Bronchial epithelial cell (primary cell): ENCODE measurements at regions not wholly inside any gene's neighbourhood (a gene's known extent, or its start where the extent isn't known, plus 50 kb on each side); places are given as distances from the start of the nearest gene placed in this dataset.

Source experiments
- DNase-seq: peaks from one replicate; pipeline ENCODE4 v3.0.0-alpha.2; 2010; ENCODE audit warnings: low read depth
- FAIRE-seq: peaks from 2 replicates; lab custom pipeline; 2011; peaks lifted over from hg19 to GRCh38; lab: Jason Lieb, UNC
- H3K27me3 ChIP-seq: 2 replicates; pipeline ENCODE4 v1.5.1; 2011; ENCODE audit warnings: low read length; ENCODE audit not compliant: control insufficient read depth, insufficient read depth
- H3K36me3 ChIP-seq: 2 replicates; pipeline ENCODE4 v1.5.1; 2011; ENCODE audit warnings: low read length; ENCODE audit not compliant: control insufficient read depth, insufficient read depth
- H3K4me3 ChIP-seq: 2 replicates; pipeline ENCODE4 v1.5.1; 2011; ENCODE audit warnings: mild to moderate bottlenecking, low read depth, low read length, control low read depth
- TF ChIP-seq, protein P1 (sequence below): IDR thresholded peaks from 2 replicates; pipeline ENCODE4 v1.5.1; 2011; ENCODE audit warnings: mild to moderate bottlenecking, moderate library complexity, low read length, control low read depth, inconsistent platforms; ENCODE audit not compliant: insufficient read depth, severe bottlenecking

DNA sequence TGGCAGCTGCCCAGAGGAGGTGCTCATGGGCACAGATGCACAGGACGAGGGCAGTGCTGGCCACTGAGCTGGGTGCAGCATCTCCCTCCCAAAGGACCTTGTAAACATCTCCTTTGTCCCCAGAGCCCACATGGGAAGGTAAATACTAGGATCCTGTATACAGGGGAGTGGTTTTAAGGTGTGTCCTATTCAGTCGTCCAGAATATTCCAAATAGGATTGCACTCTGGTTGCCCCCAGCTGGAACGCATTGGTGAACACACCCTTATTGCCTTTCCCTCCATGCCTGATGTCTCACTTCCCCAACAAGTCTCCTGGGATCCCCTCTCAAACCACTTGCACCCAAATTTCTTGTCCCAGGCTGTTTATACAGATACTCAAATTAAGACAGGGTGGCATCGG, 152.0 kb upstream of the PCBD1 start:
- Histone ChIP-seq H3K4me3 (no peak overlapping the region), H3K27me3 (peaks cover 6% of the 10 kb centered on the region), H3K36me3 (no peaks in the 10 kb centered on the region)
- FAIRE-seq (no peak), DNase-seq (no peak)
- TF ChIP-seq, protein P1, sequence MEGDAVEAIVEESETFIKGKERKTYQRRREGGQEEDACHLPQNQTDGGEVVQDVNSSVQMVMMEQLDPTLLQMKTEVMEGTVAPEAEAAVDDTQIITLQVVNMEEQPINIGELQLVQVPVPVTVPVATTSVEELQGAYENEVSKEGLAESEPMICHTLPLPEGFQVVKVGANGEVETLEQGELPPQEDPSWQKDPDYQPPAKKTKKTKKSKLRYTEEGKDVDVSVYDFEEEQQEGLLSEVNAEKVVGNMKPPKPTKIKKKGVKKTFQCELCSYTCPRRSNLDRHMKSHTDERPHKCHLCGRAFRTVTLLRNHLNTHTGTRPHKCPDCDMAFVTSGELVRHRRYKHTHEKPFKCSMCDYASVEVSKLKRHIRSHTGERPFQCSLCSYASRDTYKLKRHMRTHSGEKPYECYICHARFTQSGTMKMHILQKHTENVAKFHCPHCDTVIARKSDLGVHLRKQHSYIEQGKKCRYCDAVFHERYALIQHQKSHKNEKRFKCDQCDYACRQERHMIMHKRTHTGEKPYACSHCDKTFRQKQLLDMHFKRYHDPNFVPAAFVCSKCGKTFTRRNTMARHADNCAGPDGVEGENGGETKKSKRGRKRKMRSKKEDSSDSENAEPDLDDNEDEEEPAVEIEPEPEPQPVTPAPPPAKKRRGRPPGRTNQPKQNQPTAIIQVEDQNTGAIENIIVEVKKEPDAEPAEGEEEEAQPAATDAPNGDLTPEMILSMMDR, result no peak

DNA sequence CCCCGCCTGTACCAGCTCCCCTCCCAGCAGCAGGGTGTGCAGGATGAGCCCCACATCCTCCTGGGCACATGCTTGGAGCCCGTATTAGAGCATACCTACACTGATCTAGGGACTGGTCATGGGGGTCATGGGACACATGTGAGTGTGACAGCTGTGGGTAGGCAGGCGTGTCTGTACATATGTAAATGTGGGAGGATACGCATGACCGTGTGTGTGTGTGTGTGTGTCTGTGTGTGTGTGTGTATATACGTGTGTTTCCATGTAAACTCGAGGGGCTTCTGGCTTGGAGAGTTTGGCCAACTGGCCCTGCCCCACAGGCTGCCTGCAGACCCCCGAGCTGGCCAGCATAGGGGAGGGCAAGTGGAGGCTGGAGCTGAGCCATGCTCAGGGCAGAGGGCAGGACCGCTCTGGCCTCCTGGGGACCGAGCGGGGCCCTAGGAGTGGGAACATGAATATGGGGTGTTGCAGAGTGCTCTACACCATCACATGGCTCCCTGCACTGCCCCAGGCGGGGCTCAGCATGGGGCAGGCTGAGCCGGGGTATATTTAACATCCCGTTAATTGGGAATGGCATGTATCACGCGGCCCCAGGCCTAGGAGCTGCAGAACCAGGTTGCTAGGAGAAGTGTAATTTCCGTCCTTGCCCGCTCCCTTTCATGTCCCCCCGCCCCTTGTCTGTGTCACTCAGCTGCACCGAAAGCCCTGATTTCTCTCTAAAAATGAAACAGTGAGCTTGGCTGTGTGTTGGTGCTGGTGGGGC, 152.7 kb upstream of the PCBD1 start:
- no peak for DNase-seq
- Histone ChIP-seq H3K27me3 (peaks cover 6% of the 10 kb centered on the region), H3K36me3 (no peaks in the 10 kb centered on the region), H3K4me3 (no peak overlapping the region)
- TF ChIP-seq, protein P1, result no peak
- FAIRE-seq, result no peak

GRCh38 chr10:71042216-71042615, 153.9 kb upstream of the PCBD1 start:
- no peak for FAIRE-seq
- peaks cover 6% of the 10 kb centered on the region for H3K27me3 ChIP-seq

DNA sequence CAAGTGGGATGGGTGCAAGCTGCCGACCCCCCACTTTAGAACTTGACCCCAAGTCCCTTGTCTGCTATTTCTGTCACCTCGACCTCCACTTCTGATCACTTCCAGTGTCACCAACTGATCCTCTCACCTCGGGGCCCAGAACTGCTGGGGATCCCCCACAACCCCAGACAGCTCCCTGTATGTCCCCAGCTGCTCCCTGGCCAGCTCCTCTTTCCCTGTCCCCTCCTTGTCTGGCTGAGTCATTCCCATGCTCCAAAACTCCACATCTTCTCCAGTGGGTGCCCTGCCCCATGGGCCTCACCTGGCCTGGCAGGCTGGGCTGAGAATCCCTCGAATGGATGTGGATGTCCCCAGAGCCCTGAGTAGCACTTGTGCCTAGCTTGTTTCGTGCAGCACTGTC, 154.3 kb upstream of the PCBD1 start:
- no peak for DNase-seq
- Histone ChIP-seq H3K27me3 (peaks cover 6% of the 10 kb centered on the region), H3K36me3 (no peaks in the 10 kb centered on the region), H3K4me3 (no peak overlapping the region)
- no peak for FAIRE-seq
- TF ChIP-seq, protein P1, result no peak

More at GRCh38 chr10:71042216-71042615, 153.9 kb upstream of the PCBD1 start:
- Histone ChIP-seq H3K4me3 (no peak overlapping the region), H3K36me3 (no peaks in the 10 kb centered on the region)
- TF ChIP-seq, protein P1, result no peak
- DNase-seq, result no peak

GRCh38 chr10:71043858-71044257, 155.5 kb upstream of the PCBD1 start:
- DNase-seq (no peak), FAIRE-seq (no peak)
- no peak overlapping the region for H3K4me3 ChIP-seq
- H3K36me3 ChIP-seq, result no peaks in the 10 kb centered on the region
- peaks cover 6% of the 10 kb centered on the region for H3K27me3 ChIP-seq
- TF ChIP-seq, protein P1, result no peak

DNA sequence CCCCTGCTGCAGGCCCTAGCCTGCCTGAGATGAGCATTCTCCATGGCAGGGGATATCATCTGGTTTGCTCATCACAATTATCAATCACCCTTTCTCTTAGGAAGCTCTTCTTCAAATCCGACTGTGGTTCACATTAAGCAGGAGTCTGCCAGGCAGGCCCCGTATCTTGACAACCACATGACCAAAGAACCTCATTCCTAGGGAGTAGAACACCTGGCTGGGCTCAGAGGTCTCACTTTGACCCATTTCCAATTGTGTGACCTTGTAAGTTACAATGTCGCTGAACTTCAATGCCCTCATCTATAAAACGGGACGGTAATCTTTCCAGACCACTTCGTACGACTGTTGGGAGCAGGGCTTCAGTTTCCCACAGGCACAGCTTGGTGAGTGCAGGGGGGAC, 156.4 kb upstream of the PCBD1 start:
- Histone ChIP-seq H3K27me3 (peaks cover 6% of the 10 kb centered on the region), H3K4me3 (no peak overlapping the region), H3K36me3 (no peaks in the 10 kb centered on the region)
- TF ChIP-seq, protein P1, result no peak
- FAIRE-seq (no peak), DNase-seq (no peak)
